ENCODE measurements at regions not wholly inside any gene's neighbourhood (a gene's known extent, or its start where the extent isn't known, plus 50 kb on each side); places are given as distances from the start of the nearest gene placed in this dataset.

- no peak overlapping the region for H3K4me2 ChIP-seq (ENCODE audit: low read depth, low read length)
- H3K9me3 ChIP-seq (replicated peaks; ENCODE audit: insufficient read depth, low read length), result no peaks in the 10 kb centered on the region
- H3K9ac ChIP-seq (ENCODE audit: low read length), result no peak overlapping the region
- H3K27ac ChIP-seq (ENCODE audit: low read length), result no peak overlapping the region
- H3K9me2 ChIP-seq (replicated peaks; ENCODE audit: insufficient read depth, low read length), result no peaks in the 10 kb centered on the region
- H3K4me3 ChIP-seq (ENCODE audit: low read length), result no peak overlapping the region
- H3K4me1 ChIP-seq (ENCODE audit: low read length), result no peaks in the 10 kb centered on the region
- TF ChIP-seq EZH2phosphoT487 (IDR thresholded peaks at IDR 0.05; ENCODE audit: low read length) (no peak), EZH2 (optimal IDR thresholded peaks at IDR 0.05; ENCODE audit: low read depth, low read length) (no peak), CTCF (IDR thresholded peaks at IDR 0.05; ENCODE audit: low read length) (no peak)
- no peak overlapping the region for H2AFZ ChIP-seq (ENCODE audit: low read length)
- H3K36me3 ChIP-seq (replicated peaks; ENCODE audit: insufficient read depth, low read length), result no peaks in the 10 kb centered on the region
- DNase-seq, result no peak
- no peaks in the 10 kb centered on the region for H3F3A ChIP-seq (ENCODE audit: insufficient read depth, low read length)
- no peaks in the 10 kb centered on the region for H3K27me3 ChIP-seq (replicated peaks; ENCODE audit: insufficient read depth, low read length)
- H3K79me2 ChIP-seq (ENCODE audit: low read length), result no peaks in the 10 kb centered on the region
- H4K20me1 ChIP-seq (ENCODE audit: insufficient read depth, low read length), result no peaks in the 10 kb centered on the region
These were observed 363.4 kb upstream of the C2CD4B start for GRCh38 chr15:62528505-62528904.

- Histone ChIP-seq H3K4me3 (ENCODE audit: low read length) (no peak overlapping the region), H3K9me3 (replicated peaks; ENCODE audit: insufficient read depth, low read length) (no peaks in the 10 kb centered on the region), H3F3A (ENCODE audit: insufficient read depth, low read length) (no peaks in the 10 kb centered on the region), H3K79me2 (ENCODE audit: low read length) (no peaks in the 10 kb centered on the region), H3K9ac (ENCODE audit: low read length) (no peak overlapping the region), H2AFZ (ENCODE audit: low read length) (no peak overlapping the region), H3K4me2 (ENCODE audit: low read depth, low read length) (no peak overlapping the region), H4K20me1 (ENCODE audit: insufficient read depth, low read length) (no peaks in the 10 kb centered on the region), H3K4me1 (ENCODE audit: low read length) (no peaks in the 10 kb centered on the region), H3K27ac (ENCODE audit: low read length) (no peak overlapping the region), H3K9me2 (replicated peaks; ENCODE audit: insufficient read depth, low read length) (no peaks in the 10 kb centered on the region), H3K27me3 (replicated peaks; ENCODE audit: insufficient read depth, low read length) (no peaks in the 10 kb centered on the region), H3K36me3 (replicated peaks; ENCODE audit: insufficient read depth, low read length) (no peaks in the 10 kb centered on the region)
- TF ChIP-seq EZH2 (optimal IDR thresholded peaks at IDR 0.05; ENCODE audit: low read depth, low read length) (no peak), EZH2phosphoT487 (IDR thresholded peaks at IDR 0.05; ENCODE audit: low read length) (no peak), CTCF (IDR thresholded peaks at IDR 0.05; ENCODE audit: low read length) (no peak)
- no peak for DNase-seq
These were observed 367.3 kb upstream of the C2CD4B start for GRCh38 chr15:62532367-62532766.

- H3K4me1 ChIP-seq (ENCODE audit: low read length), result no peaks in the 10 kb centered on the region
- H3K9me2 ChIP-seq (replicated peaks; ENCODE audit: insufficient read depth, low read length), result no peaks in the 10 kb centered on the region
- no peaks in the 10 kb centered on the region for H3K9me3 ChIP-seq (replicated peaks; ENCODE audit: insufficient read depth, low read length)
- H3F3A ChIP-seq (ENCODE audit: insufficient read depth, low read length), result no peaks in the 10 kb centered on the region
- DNase-seq, result no peak
- no peak overlapping the region for H3K9ac ChIP-seq (ENCODE audit: low read length)
- TF ChIP-seq CTCF (IDR thresholded peaks at IDR 0.05; ENCODE audit: low read length) (no peak), EZH2phosphoT487 (IDR thresholded peaks at IDR 0.05; ENCODE audit: low read length) (no peak), EZH2 (optimal IDR thresholded peaks at IDR 0.05; ENCODE audit: low read depth, low read length) (no peak)
- H3K4me2 ChIP-seq (ENCODE audit: low read depth, low read length), result no peak overlapping the region
- no peaks in the 10 kb centered on the region for H3K27me3 ChIP-seq (replicated peaks; ENCODE audit: insufficient read depth, low read length)
- no peaks in the 10 kb centered on the region for H3K79me2 ChIP-seq (ENCODE audit: low read length)
- H2AFZ ChIP-seq (ENCODE audit: low read length), result no peak overlapping the region
- no peak overlapping the region for H3K27ac ChIP-seq (ENCODE audit: low read length)
- no peaks in the 10 kb centered on the region for H3K36me3 ChIP-seq (replicated peaks; ENCODE audit: insufficient read depth, low read length)
- H3K4me3 ChIP-seq (ENCODE audit: low read length), result no peak overlapping the region
- no peaks in the 10 kb centered on the region for H4K20me1 ChIP-seq (ENCODE audit: insufficient read depth, low read length)
These were observed 368.6 kb upstream of the C2CD4B start for GRCh38 chr15:62533687-62534086.

Measured in MM.1S (cell line).